H9 (cell line): ENCODE measurements at regions not wholly inside any gene's neighbourhood (a gene's known extent, or its start where the extent isn't known, plus 50 kb on each side); places are given as distances from the start of the nearest gene placed in this dataset.

Source experiments
- DNase-seq: peaks from one replicate; pipeline ENCODE4 v3.0.0-alpha.2; 2017
- H2AFZ ChIP-seq: one replicate; pipeline ENCODE4 v1.6.1; 2013; ENCODE audit warnings: mild to moderate bottlenecking, low read length, control low read depth, moderate library complexity
- H2AK5ac ChIP-seq: 2 replicates; pipeline ENCODE4 v1.6.1; 2013; ENCODE audit warnings: low read length, control low read depth, mixed read lengths; ENCODE audit not compliant: insufficient read length
- H2BK120ac ChIP-seq: one replicate; pipeline ENCODE4 v1.6.1; 2013; ENCODE audit warnings: low read depth, mild to moderate bottlenecking, low read length, control low read depth, inconsistent platforms; ENCODE audit not compliant: poor library complexity, severe bottlenecking
- H2BK12ac ChIP-seq: 2 replicates; pipeline ENCODE4 v1.6.1; 2013; ENCODE audit warnings: low read length, control low read depth, mixed read lengths, low read depth; ENCODE audit not compliant: insufficient read length
- H2BK15ac ChIP-seq: 2 replicates; pipeline ENCODE4 v1.6.1; 2013; ENCODE audit warnings: low read depth, low read length, control low read depth
- H2BK20ac ChIP-seq: one replicate; pipeline ENCODE4 v1.6.1; 2013; ENCODE audit warnings: low read depth, mild to moderate bottlenecking, low read length, control low read depth, inconsistent platforms; ENCODE audit not compliant: poor library complexity, severe bottlenecking
- H2BK5ac ChIP-seq: 2 replicates; pipeline ENCODE4 v1.6.1; 2013; ENCODE audit warnings: low read length, control low read depth, mixed read lengths; ENCODE audit not compliant: insufficient read length
- H3K14ac ChIP-seq: 2 replicates; pipeline ENCODE4 v1.6.1; 2013; ENCODE audit warnings: low read length, control low read depth; ENCODE audit not compliant: insufficient read depth
- H3K18ac ChIP-seq: 2 replicates; pipeline ENCODE4 v1.6.1; 2013; ENCODE audit warnings: low read depth, mild to moderate bottlenecking, mixed read lengths, low read length, control low read depth; ENCODE audit not compliant: insufficient read length
- H3K23ac ChIP-seq: 2 replicates; pipeline ENCODE4 v1.6.1; 2013; ENCODE audit warnings: low read length, control low read depth, mixed read lengths, low read depth; ENCODE audit not compliant: insufficient read length
- H3K23me2 ChIP-seq: 2 replicates; pipeline ENCODE4 v1.6.1; 2013; ENCODE audit warnings: low read depth, mild to moderate bottlenecking, mixed read lengths, low read length, control low read depth; ENCODE audit not compliant: insufficient read length, poor library complexity, severe bottlenecking
- H3K27ac ChIP-seq: 2 replicates; pipeline ENCODE4 v1.5.1; 2013; ENCODE audit warnings: low read length, control low read depth, mixed read lengths, low read depth; ENCODE audit not compliant: insufficient read length
- H3K27me3 ChIP-seq: 2 replicates; pipeline ENCODE4 v1.6.1; 2013; ENCODE audit warnings: low read length, control low read depth, inconsistent platforms; ENCODE audit not compliant: insufficient read depth
- H3K4ac ChIP-seq: 2 replicates; pipeline ENCODE4 v1.6.1; 2013; ENCODE audit warnings: low read depth, mild to moderate bottlenecking, control low read depth, inconsistent platforms, low read length, moderate library complexity
- H3K4me1 ChIP-seq: 2 replicates; pipeline ENCODE4 v1.6.1; 2013; ENCODE audit warnings: low read length, control low read depth, inconsistent platforms; ENCODE audit not compliant: insufficient read depth
- H3K4me2 ChIP-seq: 2 replicates; pipeline ENCODE4 v1.6.1; 2013; ENCODE audit warnings: low read length, control low read depth, mixed read lengths; ENCODE audit not compliant: insufficient read length, insufficient read depth
- H3K56ac ChIP-seq: 2 replicates; pipeline ENCODE4 v1.6.1; 2013; ENCODE audit warnings: low read depth, mild to moderate bottlenecking, mixed read lengths, low read length, control low read depth; ENCODE audit not compliant: insufficient read length
- H3K79me1 ChIP-seq: 2 replicates; pipeline ENCODE4 v1.6.1; 2013; ENCODE audit warnings: low read depth, mild to moderate bottlenecking, moderate library complexity, low read length, control low read depth, inconsistent platforms; ENCODE audit not compliant: insufficient read depth, poor library complexity, severe bottlenecking
- H3K79me2 ChIP-seq: 2 replicates; pipeline ENCODE4 v1.6.1; 2013; ENCODE audit warnings: low read length, control low read depth, inconsistent platforms; ENCODE audit not compliant: insufficient read depth
- H3K9ac ChIP-seq: 2 replicates; pipeline ENCODE4 v1.6.1; 2013; ENCODE audit warnings: low read length, control low read depth, mixed read lengths; ENCODE audit not compliant: insufficient read length; ENCODE audit errors: extremely low read depth
- H3K9me3 ChIP-seq: one replicate; pipeline ENCODE4 v1.6.1; 2013; ENCODE audit warnings: low read depth, low read length, inconsistent platforms; ENCODE audit not compliant: control insufficient read depth
- H3T11ph ChIP-seq: one replicate; pipeline ENCODE4 v1.6.1; 2013; ENCODE audit warnings: mild to moderate bottlenecking, low read length, control low read depth, inconsistent platforms
- H4K20me1 ChIP-seq: one replicate; pipeline ENCODE4 v1.6.1; 2013; ENCODE audit not compliant: control insufficient read depth, insufficient read length, insufficient read depth
- H4K5ac ChIP-seq: 2 replicates; pipeline ENCODE4 v1.6.1; 2013; ENCODE audit warnings: low read depth, mild to moderate bottlenecking, mixed read lengths, low read length, control low read depth; ENCODE audit not compliant: insufficient read length
- H4K8ac ChIP-seq: replicated peaks from 2 replicates; pipeline ENCODE4 v1.6.1; 2013; ENCODE audit warnings: low read length, control low read depth, mixed read lengths, low read depth; ENCODE audit not compliant: insufficient read length
- H4K91ac ChIP-seq: 2 replicates; pipeline ENCODE4 v1.6.1; 2013; ENCODE audit warnings: low read depth, mild to moderate bottlenecking, moderate library complexity, mixed read lengths, low read length, control low read depth; ENCODE audit not compliant: insufficient read length
- H3K27ac Mint-ChIP-seq, 3 experiments: 2 replicates in 2 of 3; 3 replicates in 1 of 3; pipeline ENCODE4 v1.8.0; 2020 to 2021; ENCODE audit warnings: mixed read lengths in 3 of 3, mild to moderate bottlenecking in 1 of 3, moderate library complexity in 1 of 3
- H3K27me3 Mint-ChIP-seq: 2 replicates; pipeline ENCODE4 v1.8.0; 2021; ENCODE audit warnings: low read depth, mild to moderate bottlenecking, moderate library complexity, mixed read lengths
- H3K36me3 Mint-ChIP-seq, 3 experiments: 2 replicates in 2 of 3; 3 replicates in 1 of 3; pipeline ENCODE4 v1.8.0; 2020 to 2021; ENCODE audit warnings: low read depth in 3 of 3, mixed read lengths in 3 of 3; ENCODE audit not compliant: insufficient read depth in 1 of 3
- H3K4me1 Mint-ChIP-seq, 2 experiments: 2 replicates each; pipeline ENCODE4 v1.8.0; 2020; ENCODE audit warnings: mixed read lengths in 2 of 2
- H3K4me3 Mint-ChIP-seq, 2 experiments: 2 replicates in 1 of 2; 3 replicates in 1 of 2; pipeline ENCODE4 v1.8.0; 2020 to 2021; ENCODE audit warnings: mild to moderate bottlenecking in 2 of 2, mixed read lengths in 2 of 2, moderate library complexity in 1 of 2
- H3K9me3 Mint-ChIP-seq, 2 experiments: 2 replicates in 1 of 2; 3 replicates in 1 of 2; pipeline ENCODE4 v1.8.0; 2020; ENCODE audit warnings: mild to moderate bottlenecking in 2 of 2, mixed read lengths in 2 of 2, moderate library complexity in 1 of 2
- CTCF ChIP-seq: fragments of 200-600 bp; sonication (generic); conservative IDR thresholded peaks from 3 replicates; pipeline ENCODE4 v1.8.0; 2021; ENCODE audit warnings: antibody characterized with exemption, mild to moderate bottlenecking
- WGBS: extraction: QIAGEN DNeasy Blood & Tissue Kit; methylation state at CpG from one replicate; pipeline ENCODE4 v1.1.7; 2013; ENCODE audit warnings: missing lambda C conversion rate, low lambda C conversion rate, mixed read lengths; ENCODE audit not compliant: insufficient read length; ENCODE audit errors: extremely low coverage; 5-methylcytosine and 5-hydroxymethylcytosine counted together

- Histone ChIP-seq H4K5ac (no peak overlapping the region), H3K4me2 (no peak overlapping the region), H3K23me2 (no peaks in the 10 kb centered on the region), H2BK120ac (no peak overlapping the region), H3K4ac (no peak overlapping the region), H2AFZ (no peak overlapping the region), H3T11ph (no peak overlapping the region), H3K18ac (no peak overlapping the region), H3K9me3 (no peaks in the 10 kb centered on the region), H3K56ac (no peak overlapping the region), H3K27me3 (no peaks in the 10 kb centered on the region), H2BK5ac (no peak overlapping the region), H2BK15ac (no peak overlapping the region), H3K14ac (no peak overlapping the region), H4K8ac (no peak overlapping the region), H4K91ac (no peak overlapping the region), H2BK12ac (no peak overlapping the region), H3K23ac (no peak overlapping the region), H3K4me1 (no peaks in the 10 kb centered on the region), H3K79me1 (no peaks in the 10 kb centered on the region), H4K20me1 (no peaks in the 10 kb centered on the region), H3K9ac (no peak overlapping the region), H3K79me2 (no peaks in the 10 kb centered on the region), H2AK5ac (no peak overlapping the region), H2BK20ac (no peak overlapping the region), H3K27ac (no peak overlapping the region)
- no peaks in the 10 kb centered on the region for H3K36me3 Mint-ChIP-seq
- TF ChIP-seq CTCF, result no peak
- H3K27me3 Mint-ChIP-seq, result no peaks in the 10 kb centered on the region
- WGBS, result no CpG with 5 or more reads among the region's 5 CpGs
- H3K4me1 Mint-ChIP-seq, result peaks cover 2% of the 10 kb centered on the region in 2 experiments
- no peak for DNase-seq
- H3K9me3 Mint-ChIP-seq, result no peaks in the 10 kb centered on the region; a peak in 1 of 5 replicates
- H3K4me3 Mint-ChIP-seq, result no peak overlapping the region
- no peak overlapping the region for H3K27ac Mint-ChIP-seq
These were observed 174.9 kb upstream of the C11orf87 start for GRCh38 chr11:109247071-109247470.
